DMS 273 (cell line): ENCODE measurements at regions not wholly inside any gene's neighbourhood (a gene's known extent, or its start where the extent isn't known, plus 50 kb on each side); places are given as distances from the start of the nearest gene placed in this dataset.
"Not testable (repeated sequence)": the region's sequence is repeated elsewhere in the genome, so short reads cannot be mapped to it uniquely, and the experiment has no call there.

Experiments
- DNase-seq: peaks from one replicate; lab custom pipeline; 2025; ENCODE audit not compliant: unreplicated experiment; lab: John Stamatoyannopoulos, UW

DNA sequence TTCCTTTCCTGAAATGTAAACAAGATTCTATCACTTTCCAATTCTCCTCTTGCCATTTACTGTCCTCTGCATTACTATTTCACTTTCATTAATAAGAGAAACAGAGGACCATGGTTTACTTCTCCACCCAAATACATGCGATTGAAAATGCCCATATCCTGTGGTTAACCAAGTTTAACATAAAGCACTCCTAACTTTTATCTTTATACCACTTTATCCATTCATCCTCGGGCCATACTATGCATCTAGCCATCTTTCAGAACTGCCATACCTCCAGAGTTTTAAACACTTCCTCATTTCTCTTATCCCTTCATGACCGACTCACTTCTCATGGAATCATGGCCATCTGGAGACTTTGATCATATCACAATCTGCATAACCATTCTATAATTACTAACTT, 1182.3 kb downstream of the CNTNAP5 start:
- DNase-seq = no peak

DNA sequence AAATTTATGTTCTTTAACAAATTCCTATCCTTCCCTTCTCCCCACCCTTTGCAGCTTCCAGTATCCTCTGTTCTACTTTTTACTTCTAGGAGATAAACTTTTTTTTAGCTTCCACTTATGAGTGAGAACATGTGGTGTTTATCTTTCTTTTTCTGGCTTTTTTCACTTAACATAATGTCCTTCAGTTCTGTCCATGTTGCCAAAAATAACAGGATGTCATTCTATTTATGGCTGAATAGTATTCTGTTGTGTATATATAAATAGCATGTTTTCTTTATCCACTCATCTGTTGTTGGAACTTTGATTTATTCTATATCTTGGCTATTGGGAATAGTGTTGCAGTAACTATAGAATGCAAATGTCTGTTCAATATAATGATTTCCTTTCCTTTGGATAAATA, 1191.2 kb downstream of the CNTNAP5 start:
- no peak for DNase-seq

DNA sequence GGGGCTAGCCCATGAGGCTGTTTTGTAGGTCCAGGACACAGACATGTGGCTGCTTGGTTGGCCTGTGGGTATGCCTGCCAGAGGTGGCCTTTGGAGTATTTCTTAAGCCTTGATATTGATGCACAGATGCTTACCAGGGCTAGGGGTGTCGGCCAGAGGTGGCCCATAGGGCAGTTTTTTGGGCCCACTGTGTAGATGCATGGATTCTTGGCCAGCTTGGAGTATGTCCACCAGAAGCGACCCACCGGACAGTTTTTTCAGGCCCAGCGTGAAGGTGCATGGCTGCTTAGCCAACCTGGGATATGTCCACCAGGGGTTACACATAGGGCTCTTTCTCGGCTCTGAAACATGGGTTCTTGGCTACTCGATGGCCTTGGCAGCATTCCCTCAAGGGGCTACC, 1199.1 kb downstream of the CNTNAP5 start:
- DNase-seq = no peak

DNA sequence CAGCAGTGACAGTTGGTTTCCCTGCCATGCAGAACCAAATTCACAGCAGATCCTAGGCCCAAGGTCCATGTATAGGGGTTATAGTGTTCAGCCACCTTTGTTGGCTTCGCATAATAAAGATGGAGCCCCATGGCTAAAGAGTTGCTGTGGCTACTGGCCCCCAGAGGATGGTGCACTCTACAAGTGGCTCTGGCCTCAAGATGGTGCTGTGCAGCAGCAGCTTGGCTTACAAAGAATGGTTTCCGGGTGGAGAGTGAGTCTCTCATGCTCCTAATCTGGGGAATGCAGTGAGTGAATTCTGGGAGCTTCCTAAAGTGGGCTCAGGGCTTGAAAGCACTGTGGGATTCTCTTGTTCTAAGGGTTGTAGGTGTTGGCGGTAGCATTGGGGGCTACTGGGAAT, 1199.7 kb downstream of the CNTNAP5 start:
- peak; percentile 24 for DNase-seq

DNA sequence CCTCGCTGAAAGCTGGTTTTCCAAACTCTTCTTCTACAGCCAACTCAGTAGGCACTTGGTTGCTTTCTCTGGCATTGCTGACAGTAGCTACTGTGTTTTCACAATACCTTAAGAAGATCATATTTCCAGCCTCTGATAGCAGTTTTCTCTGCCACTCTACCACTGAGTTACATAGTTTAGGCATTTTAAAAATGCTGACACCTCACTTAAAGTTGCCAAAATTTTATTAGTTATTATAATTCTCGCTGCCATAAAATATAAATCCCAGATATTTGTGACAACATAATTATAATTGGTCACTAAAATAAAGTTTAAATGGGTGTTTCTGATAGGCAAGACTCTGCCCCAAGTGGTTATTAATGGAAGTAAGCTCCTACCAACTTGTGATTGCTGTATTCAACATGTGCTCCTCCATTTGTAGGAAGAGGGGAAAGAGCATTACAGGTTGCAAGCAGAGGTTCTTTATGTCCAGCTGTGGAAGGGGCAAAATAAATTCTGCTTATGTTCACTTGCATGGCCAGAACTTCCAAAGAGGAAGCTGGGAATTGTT, 1202.8 kb downstream of the CNTNAP5 start:
- peak; percentile 23 for DNase-seq

DNA sequence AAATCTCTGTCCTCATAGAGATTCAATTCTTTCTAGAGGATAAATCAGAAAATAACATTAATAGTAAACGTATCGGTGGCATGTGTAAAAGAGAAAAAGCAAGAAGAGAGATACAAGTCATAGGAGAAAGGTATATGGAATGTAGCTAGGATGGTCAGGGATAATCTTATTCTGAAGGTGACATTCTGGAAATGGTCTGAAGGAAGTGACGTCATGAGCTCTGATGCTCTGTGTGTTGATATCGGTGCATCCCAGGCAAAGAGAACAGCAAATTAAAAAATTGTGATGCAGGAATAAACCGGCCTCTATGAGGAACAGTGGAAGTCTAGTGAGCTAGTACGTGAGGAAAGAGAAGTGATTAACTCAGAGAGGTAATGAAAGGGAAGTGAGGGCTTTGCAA, 1215.8 kb downstream of the CNTNAP5 start:
- no peak for DNase-seq

DNA sequence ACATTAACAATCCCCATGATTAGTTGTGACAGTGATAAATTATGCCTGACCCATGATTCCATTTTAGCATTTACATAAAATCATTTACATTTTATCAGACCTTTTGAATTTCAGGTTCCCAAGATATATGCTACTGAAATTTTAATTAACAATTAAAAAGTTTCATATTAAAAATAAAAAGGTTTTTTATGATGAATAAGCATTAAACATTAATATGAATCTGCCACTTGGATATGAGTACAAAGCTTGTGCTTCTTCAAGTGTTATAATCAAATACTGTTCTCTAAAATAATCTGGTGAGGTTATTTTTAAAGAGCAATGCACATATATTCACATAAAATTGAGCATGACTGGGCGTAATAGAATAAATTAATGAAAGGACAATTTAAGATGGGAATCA, 1218.0 kb downstream of the CNTNAP5 start:
- DNase-seq = no peak

DNA sequence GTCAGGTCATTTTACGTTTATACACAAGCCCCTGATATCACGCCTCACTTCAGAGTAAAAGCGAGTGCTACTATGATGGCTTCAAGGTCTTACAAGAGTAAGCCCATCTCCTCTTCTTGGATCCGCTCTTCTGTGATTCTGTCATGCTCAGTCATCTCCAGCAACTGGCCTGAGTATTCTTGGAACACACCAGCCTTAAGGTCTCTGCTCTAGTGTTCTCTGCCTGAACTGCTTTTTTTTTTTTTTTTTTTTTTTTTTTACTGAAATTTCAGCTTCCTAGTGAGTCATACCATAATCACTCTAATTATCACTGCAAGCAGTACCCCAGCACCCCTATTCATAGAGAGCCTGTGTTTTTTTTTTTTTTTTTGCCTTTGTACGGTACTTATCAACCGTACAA, 1228.9 kb downstream of the CNTNAP5 start:
- DNase-seq = no peak

DNA sequence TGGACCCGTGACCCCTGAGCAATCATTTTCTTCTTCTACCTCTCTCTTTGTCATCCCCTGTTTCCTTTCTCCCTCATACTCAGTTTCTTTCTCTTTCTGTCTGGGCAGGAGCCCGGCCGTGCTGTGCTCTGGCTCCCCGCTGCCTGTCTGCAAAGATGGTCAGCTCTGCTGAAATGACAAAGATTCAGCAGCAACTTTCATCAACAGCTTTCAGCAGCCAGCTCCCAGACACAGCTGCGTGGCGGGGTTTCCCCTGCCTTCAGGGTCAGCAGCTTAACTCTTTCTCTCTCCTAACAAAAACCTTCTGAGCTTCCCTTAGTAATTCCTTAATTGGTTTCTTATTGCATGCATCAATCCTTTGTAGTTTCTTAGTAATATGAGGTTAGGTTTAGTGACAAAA, 1234.4 kb downstream of the CNTNAP5 start:
- DNase-seq = no peak

DNA sequence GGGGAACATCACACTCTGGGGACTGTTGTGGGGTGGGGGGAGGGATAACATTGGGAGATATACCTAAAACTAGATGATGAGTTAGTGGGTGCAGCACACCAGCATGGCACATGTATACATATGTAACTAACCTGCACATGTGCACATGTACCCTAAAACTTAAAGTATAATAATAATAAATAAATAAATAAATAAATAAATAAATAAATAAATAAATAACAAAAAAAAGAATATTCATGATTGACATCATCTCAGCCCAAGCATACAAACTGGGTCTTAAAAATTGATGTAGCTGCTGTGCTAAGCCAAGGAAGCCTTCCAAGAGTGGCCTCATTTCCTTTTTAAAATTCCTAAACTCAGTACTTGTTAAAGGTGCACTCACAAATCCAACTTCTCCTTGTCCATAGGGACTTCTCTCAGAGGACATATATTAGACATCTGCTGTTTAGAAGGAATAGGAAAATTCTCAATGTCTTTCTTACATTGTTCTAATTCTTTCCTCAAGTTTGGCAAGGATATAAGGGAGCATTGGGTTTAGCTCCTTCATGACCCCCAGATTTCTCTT, 1235.4 kb downstream of the CNTNAP5 start:
- DNase-seq = not testable (repeated sequence)

DNA sequence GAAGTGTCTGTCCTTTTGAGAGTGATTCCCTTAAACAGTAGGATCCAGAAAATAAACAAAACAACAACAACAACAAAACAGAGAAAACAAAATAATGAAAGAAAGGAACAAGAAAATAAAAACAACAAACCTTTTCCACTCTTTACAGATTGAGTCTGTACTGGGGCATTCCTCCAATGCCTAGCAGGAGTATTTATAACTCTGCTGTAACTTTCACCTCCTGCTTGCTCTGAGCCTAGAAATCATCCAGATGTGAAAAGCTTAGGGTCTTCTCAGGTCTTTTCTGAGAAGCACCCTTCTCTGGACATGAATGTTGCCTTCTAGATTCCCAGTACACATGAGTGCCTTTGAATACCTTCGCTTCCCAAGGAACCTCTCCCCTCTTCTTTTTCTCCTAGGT, 1239.4 kb downstream of the CNTNAP5 start:
- no peak for DNase-seq

DNA sequence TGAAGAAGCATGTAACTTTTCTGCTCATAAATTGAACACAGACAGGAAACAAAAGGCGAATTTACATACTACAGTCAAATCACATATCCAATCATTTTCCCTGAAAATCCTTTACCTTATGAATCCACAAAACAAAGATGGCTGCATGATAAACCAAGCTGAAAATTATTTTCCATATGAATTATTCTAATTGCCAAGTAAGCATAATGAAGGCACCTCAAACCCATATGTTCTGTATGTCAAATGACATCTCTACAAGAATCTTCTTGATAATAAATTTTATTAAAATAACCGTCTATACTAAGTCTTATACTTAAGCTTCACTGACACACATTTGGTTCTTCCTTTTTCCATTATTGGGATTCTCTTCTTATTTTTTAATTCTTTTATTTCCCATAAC, 1242.6 kb downstream of the CNTNAP5 start:
- no peak for DNase-seq

DNA sequence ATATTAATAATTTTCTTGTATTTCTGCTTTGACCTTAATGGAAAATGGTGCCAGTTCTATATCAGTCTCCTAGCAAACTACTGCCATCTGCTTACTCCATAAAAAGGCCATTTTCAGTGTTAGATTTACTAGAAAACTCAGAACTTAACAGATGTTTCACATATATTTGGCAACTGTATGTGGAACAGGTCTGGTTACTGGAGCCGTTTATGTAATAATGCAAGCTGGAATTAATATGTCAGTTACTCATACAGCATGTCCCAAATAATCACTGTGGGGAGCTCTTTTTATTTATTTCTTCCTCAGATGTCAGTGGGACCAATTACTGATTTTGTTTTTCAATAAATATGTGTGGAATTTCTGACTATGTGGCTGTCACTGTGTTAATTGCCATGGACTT, 1247.6 kb downstream of the CNTNAP5 start:
- peak; percentile 68 for DNase-seq

DNA sequence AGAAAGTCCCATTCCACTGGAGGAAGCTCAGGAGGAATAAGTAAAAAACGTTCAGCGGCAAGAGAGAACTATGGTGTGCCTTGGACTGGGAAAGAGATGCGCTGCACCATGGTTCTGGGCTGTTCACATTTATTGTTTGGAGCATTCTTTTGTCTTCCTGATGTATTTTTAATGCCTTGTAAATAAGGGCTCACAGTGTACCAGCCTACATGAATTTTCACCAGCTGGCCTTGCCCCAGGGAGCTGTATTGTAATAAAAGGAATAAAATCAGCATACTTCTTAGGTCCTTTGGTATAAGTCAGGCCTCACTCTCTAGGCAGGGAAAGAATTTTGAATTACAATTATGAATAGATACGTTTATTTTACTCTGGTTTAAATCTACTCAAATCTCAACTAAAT, 1249.6 kb downstream of the CNTNAP5 start:
- no peak for DNase-seq

DNA sequence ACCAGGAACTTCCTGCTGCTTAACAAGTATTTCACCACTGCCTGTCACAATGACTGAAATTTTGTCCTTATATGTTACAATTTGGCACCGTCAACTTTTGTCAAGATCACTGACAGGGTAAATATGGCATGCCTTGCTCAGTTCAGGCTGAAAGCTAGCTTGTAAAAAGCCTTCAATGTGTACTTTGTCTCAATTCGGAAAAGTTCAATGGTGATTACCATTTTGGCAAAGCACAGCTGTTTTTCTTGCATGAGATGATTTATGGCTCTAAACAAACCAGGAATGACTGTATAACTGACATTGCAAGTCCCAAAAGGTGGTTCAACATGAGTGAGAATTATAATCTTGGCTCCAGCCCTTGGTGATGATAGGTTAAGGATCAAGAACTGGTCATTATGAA, 1255.2 kb downstream of the CNTNAP5 start:
- peak; percentile 14 for DNase-seq

DNA sequence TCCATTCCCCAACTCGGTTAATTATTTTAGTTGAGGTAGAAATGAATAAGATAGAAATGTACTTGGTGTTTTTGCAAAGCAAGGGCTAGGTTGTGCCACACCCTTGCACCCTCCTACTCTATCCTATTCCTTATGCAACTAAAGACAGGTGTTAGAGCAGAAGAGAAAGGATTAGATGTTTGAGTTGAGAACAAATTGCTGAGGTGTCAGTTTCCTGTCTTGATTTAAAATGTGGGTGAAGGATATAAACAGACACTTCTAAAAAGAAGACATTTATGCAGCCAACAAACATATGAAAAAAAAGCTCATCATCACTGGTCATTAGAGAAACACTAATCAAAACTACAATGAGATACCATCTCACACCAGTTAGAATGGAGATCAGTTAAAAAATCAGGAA, 1256.2 kb downstream of the CNTNAP5 start:
- no peak for DNase-seq

DNA sequence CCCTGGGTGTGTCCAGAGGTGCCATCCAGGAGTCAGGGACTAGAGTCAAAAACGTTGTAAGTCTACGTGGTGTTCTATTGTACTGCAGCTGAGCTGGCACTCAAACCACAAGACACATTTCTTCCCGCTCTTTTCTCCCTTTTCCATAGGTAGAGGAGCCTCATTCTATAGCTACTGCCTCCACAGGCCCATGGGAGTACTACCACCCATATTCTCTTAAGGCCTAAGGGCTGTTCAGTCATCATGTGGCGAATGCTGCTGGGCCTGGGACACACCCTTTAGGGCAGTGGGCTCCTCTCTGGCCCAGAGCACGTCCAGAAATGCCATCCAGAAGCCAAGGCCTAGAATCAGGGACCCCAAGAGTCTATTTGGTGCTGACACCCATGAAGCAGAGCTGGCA, 1271.7 kb downstream of the CNTNAP5 start:
- DNase-seq = peak; percentile 2

DNA sequence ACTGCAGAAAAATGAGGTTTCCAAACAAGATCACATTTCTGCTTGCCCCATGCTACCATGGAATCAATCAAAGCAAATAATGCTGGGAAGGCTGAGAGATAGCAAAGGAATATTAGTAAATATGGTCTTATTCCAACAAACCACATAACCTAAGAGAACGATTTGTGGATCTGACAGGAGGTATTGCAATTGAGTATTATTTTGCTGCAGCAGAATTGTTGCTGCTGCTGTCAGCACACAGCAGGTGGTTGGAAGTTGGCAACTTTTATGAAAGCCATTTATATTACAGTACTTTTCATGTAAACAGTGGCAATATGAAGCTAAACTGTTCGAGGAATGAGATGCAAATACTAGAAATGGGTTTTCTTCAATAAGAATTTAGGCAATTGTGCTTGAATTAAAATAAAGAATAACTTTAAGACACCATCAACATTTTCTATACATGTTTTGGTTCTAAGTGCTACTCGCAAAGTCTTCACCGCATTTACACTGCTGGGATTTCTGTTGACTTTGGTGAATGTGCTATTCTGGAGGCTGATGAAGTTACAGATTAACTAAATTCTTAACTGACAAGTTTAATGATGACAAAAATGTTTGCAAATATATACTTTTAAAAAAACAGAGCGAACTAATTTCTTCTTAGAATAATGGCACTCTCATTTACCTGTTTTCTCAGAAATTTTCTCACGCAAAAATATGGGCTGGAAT, 1285.7 kb downstream of the CNTNAP5 start:
- DNase-seq = peak; percentile 1

DNA sequence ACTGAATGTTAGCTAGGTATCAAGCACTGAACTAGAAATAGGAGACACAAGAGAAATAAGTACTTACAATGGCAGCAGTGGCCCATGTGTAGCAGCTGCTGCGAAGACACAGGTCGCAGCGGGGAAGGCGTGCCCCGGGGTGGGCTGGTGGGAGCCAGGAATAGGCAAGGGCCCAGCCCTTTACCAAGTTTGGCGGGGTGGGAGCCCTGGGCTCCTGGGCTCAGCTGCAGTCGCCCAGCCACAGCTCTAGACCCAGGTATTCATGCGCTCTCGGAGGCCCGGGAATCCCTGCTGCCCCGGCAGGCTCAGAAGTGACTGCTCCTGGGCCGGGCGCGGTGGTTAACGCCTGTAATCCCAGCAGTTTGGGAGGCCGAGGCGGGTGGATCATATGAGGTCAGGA, 1287.3 kb downstream of the CNTNAP5 start:
- DNase-seq = no peak

DNA sequence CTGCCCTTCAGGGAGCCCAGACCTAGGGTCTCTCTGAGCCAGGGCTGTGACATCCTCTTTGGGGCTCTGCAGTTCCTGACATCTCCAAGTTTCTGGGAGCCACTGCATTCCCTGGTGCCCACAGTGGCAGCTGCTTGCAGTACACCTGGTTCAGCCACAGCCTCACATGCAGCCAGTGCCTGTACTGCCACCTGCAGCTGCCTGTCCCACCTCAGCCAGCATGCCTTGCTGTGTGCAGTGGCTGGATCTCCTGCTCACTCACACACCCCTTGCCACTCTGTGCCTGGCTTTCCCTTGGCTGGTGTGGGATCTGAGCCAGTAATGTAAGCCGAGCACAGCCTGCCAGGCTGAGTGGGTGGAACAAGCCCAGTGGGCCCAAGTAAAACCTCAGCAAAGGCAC, 1288.7 kb downstream of the CNTNAP5 start:
- peak; percentile 33 for DNase-seq

DNA sequence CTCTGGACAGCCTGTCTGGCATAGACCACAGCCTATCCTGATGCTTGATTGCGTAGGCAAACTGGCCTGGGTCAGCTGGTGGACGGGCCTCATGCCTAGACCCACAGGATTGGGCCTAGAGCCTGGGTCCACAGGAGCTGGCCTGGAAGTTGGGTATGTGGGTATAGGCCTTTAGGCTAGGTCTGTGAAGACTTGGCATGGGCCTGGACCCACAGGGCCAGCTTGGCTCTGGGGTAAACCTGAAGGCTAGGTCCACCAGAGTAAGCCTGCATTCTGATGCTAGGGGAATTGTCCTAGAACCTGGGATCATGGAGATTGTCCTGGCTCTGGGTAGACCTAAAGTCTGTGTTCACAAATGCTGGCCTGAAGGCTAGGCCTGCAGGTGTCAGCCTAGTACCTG, 1293.7 kb downstream of the CNTNAP5 start:
- no peak for DNase-seq

DNA sequence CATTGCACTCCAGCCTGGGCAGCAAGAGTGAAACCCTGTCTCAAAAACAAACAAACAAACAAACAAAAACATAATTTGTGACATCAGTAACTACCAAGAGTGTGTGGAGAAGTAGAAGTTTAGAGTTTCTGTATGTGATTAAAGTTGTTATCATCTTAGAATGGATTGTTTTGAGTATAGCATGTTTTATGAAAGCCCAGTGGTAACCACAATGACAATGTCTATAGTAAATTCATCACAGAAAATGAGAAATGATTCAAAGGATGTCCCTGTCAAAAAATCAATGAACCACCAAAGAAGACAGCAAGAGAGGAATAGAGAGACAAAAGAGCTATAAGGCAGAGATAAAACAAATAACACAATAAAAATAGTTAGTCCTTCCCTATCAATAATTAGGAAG, 1299.2 kb downstream of the CNTNAP5 start:
- DNase-seq = no peak

DNA sequence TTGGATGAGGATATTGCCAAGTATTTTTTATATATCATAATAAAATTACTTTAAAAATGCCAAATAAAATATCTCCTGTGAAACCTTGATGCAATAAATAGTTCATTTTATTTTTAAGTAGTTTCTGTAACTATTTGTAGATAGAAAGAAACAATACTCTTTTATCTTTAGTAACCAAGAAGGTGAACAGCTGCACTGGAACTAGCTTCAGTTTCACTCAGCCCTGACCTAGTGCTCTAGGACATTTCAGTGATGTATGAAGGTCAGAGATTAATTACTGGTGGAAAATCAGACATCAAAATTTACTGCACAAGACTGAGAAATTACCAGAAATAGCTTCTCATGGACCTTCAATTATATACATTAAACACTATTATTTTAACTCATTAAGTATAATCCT, 1305.0 kb downstream of the CNTNAP5 start:
- no peak for DNase-seq
